NT2/D1 (cell line): ENCODE measurements at regions not wholly inside any gene's neighbourhood (a gene's known extent, or its start where the extent isn't known, plus 50 kb on each side); places are given as distances from the start of the nearest gene placed in this dataset.
"Not testable (repeated sequence)": the region's sequence is repeated elsewhere in the genome, so short reads cannot be mapped to it uniquely, and the experiment has no call there.

Source experiments
- SUZ12 ChIP-seq: IDR thresholded peaks from 2 replicates; pipeline ENCODE4 v1.6.1; 2011; ENCODE audit not compliant: insufficient read length, insufficient read depth; ENCODE audit errors: extremely low read depth
- YY1 ChIP-seq: IDR thresholded peaks from 2 replicates; pipeline ENCODE4 v1.6.1; 2011; ENCODE audit not compliant: insufficient read length, insufficient read depth
- ZNF274 ChIP-seq: IDR thresholded peaks from 2 replicates; pipeline ENCODE4 v1.6.1; 2011; ENCODE audit warnings: mild to moderate bottlenecking, low read depth, low read length

GRCh38 chr11:71782229-71782861 is 50.7 kb upstream of the DEFB108B start:
- not testable (repeated sequence) for TF ChIP-seq YY1, ZNF274, SUZ12
